ENCODE measurements at regions not wholly inside any gene's neighbourhood (a gene's known extent, or its start where the extent isn't known, plus 50 kb on each side); places are given as distances from the start of the nearest gene placed in this dataset.

- TF ChIP-seq CTCF (IDR thresholded peaks at IDR 0.05 in 4 of 5, conservative IDR thresholded peaks at IDR 0.05 in 1 of 5) (no peak), POLR2A (IDR thresholded peaks at IDR 0.05) (no peak)
Measured at GRCh38 chr16:60363566-60363965, 1629.5 kb upstream of the GOT2 start.
